ENCODE measurements at regions not wholly inside any gene's neighbourhood (a gene's known extent, or its start where the extent isn't known, plus 50 kb on each side); places are given as distances from the start of the nearest gene placed in this dataset.

DNA sequence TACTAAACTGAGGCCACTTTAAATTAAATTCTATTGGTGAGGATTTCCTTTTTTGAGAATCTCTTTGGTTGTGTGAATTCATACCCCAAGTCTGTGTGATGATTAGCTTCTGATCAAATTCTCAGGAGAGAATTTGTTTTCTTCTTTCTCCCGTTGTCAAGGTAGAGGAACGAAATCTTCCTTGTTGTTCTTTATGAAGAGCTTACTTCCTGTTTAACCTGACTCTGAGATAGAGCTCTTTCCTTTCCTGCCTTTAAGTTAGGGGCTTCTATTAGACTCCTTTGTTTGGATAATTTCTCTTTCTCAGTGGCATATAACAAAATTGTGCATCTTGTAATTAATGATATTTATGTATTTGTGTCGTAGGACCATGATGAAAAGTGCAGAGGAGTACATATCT is 572.1 kb downstream of the REEP3 start:
- ATAC-seq: no peak
- TF ChIP-seq RARB (CRISPR knock-in tag; IDR thresholded peaks at IDR 0.05) (no peak), CSDC2 (CRISPR knock-in tag; IDR thresholded peaks at IDR 0.05) (no peak), PPARA (CRISPR knock-in tag; IDR thresholded peaks at IDR 0.05; ENCODE audit: borderline replicate concordance) (no peak), ARNTL (CRISPR knock-in tag; IDR thresholded peaks at IDR 0.05; ENCODE audit: borderline replicate concordance, low read depth) (no peak), ESRRG (CRISPR knock-in tag; IDR thresholded peaks at IDR 0.05) (no peak)
- TF ChIP-seq, protein P1, sequence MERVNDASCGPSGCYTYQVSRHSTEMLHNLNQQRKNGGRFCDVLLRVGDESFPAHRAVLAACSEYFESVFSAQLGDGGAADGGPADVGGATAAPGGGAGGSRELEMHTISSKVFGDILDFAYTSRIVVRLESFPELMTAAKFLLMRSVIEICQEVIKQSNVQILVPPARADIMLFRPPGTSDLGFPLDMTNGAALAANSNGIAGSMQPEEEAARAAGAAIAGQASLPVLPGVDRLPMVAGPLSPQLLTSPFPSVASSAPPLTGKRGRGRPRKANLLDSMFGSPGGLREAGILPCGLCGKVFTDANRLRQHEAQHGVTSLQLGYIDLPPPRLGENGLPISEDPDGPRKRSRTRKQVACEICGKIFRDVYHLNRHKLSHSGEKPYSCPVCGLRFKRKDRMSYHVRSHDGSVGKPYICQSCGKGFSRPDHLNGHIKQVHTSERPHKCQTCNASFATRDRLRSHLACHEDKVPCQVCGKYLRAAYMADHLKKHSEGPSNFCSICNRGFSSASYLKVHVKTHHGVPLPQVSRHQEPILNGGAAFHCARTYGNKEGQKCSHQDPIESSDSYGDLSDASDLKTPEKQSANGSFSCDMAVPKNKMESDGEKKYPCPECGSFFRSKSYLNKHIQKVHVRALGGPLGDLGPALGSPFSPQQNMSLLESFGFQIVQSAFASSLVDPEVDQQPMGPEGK (CRISPR knock-in tag; IDR thresholded peaks at IDR 0.05; ENCODE audit: borderline replicate concordance): no peak
- TF ChIP-seq, protein P2, sequence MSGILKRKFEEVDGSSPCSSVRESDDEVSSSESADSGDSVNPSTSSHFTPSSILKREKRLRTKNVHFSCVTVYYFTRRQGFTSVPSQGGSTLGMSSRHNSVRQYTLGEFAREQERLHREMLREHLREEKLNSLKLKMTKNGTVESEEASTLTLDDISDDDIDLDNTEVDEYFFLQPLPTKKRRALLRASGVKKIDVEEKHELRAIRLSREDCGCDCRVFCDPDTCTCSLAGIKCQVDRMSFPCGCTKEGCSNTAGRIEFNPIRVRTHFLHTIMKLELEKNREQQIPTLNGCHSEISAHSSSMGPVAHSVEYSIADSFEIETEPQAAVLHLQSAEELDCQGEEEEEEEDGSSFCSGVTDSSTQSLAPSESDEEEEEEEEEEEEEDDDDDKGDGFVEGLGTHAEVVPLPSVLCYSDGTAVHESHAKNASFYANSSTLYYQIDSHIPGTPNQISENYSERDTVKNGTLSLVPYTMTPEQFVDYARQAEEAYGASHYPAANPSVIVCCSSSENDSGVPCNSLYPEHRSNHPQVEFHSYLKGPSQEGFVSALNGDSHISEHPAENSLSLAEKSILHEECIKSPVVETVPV (CRISPR knock-in tag; IDR thresholded peaks at IDR 0.05): no peak

- ATAC-seq: no peak
- TF ChIP-seq, protein P1 (CRISPR knock-in tag; IDR thresholded peaks at IDR 0.05; ENCODE audit: borderline replicate concordance): no peak
- no peak for TF ChIP-seq RARB (CRISPR knock-in tag; IDR thresholded peaks at IDR 0.05)
- TF ChIP-seq, protein P3, sequence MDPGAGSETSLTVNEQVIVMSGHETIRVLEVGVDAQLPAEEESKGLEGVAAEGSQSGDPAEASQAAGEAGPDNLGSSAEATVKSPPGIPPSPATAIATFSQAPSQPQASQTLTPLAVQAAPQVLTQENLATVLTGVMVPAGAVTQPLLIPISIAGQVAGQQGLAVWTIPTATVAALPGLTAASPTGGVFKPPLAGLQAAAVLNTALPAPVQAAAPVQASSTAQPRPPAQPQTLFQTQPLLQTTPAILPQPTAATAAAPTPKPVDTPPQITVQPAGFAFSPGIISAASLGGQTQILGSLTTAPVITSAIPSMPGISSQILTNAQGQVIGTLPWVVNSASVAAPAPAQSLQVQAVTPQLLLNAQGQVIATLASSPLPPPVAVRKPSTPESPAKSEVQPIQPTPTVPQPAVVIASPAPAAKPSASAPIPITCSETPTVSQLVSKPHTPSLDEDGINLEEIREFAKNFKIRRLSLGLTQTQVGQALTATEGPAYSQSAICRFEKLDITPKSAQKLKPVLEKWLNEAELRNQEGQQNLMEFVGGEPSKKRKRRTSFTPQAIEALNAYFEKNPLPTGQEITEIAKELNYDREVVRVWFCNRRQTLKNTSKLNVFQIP (CRISPR knock-in tag; IDR thresholded peaks at IDR 0.05; ENCODE audit: borderline replicate concordance, low read depth): no peak
- TF ChIP-seq OSR1 (CRISPR knock-in tag; IDR thresholded peaks at IDR 0.05): no peak
- no peak for TF ChIP-seq TSHZ2 (CRISPR knock-in tag; IDR thresholded peaks at IDR 0.05)
- TF ChIP-seq GLIS3 (CRISPR knock-in tag; IDR thresholded peaks at IDR 0.05): no peak
- TF ChIP-seq ZNF70 (CRISPR knock-in tag; IDR thresholded peaks at IDR 0.05): no peak
- TF ChIP-seq ZFP30 (CRISPR knock-in tag; IDR thresholded peaks at IDR 0.05): no peak
- TF ChIP-seq, protein P2 (CRISPR knock-in tag; IDR thresholded peaks at IDR 0.05): no peak
- TF ChIP-seq PPARA (CRISPR knock-in tag; IDR thresholded peaks at IDR 0.05; ENCODE audit: borderline replicate concordance): no peak
- no peak for TF ChIP-seq TOX (CRISPR knock-in tag; IDR thresholded peaks at IDR 0.05; ENCODE audit: borderline replicate concordance)
- TF ChIP-seq ZNF8 (CRISPR knock-in tag; IDR thresholded peaks at IDR 0.05): no peak
- no peak for TF ChIP-seq BACH2 (CRISPR knock-in tag; IDR thresholded peaks at IDR 0.05; ENCODE audit: borderline replicate concordance)
- no peak for TF ChIP-seq CSDC2 (CRISPR knock-in tag; IDR thresholded peaks at IDR 0.05)
- TF ChIP-seq, protein P4, sequence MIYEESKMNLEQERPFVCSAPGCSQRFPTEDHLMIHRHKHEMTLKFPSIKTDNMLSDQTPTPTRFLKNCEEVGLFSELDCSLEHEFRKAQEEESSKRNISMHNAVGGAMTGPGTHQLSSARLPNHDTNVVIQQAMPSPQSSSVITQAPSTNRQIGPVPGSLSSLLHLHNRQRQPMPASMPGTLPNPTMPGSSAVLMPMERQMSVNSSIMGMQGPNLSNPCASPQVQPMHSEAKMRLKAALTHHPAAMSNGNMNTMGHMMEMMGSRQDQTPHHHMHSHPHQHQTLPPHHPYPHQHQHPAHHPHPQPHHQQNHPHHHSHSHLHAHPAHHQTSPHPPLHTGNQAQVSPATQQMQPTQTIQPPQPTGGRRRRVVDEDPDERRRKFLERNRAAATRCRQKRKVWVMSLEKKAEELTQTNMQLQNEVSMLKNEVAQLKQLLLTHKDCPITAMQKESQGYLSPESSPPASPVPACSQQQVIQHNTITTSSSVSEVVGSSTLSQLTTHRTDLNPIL (CRISPR knock-in tag; IDR thresholded peaks at IDR 0.05; ENCODE audit: low read depth): no peak
Observed at GRCh38 chr10:64093946-64094535, 572.8 kb downstream of the REEP3 start.
